ENCODE measurements at regions not wholly inside any gene's neighbourhood (a gene's known extent, or its start where the extent isn't known, plus 50 kb on each side); places are given as distances from the start of the nearest gene placed in this dataset.

GRCh38 chr5:158033724-158034123, 174.8 kb upstream of the CLINT1 start:
- TF ChIP-seq POLR2AphosphoS5 (IDR thresholded peaks at IDR 0.05) = no peak
- no peak for TF ChIP-seq CTCF (IDR thresholded peaks at IDR 0.05)
- TF ChIP-seq POLR2A (IDR thresholded peaks at IDR 0.05) = no peak
